K562 (cell line): ENCODE measurements at regions not wholly inside any gene's neighbourhood (a gene's known extent, or its start where the extent isn't known, plus 50 kb on each side); places are given as distances from the start of the nearest gene placed in this dataset.

Experiments
- CTCF ChIP-seq, 3 experiments: IDR thresholded peaks in 2 of 3; conservative IDR thresholded peaks in 1 of 3; 2 replicates each; pipeline ENCODE4 v1.5.1; 2011 to 2012; ENCODE audit warnings: low read length in 3 of 3, mild to moderate bottlenecking in 3 of 3, control low read depth in 2 of 3, improper control_type of control experiment in 1 of 3, inconsistent platforms in 1 of 3, low read depth in 1 of 3, mixed read lengths in 1 of 3, moderate library complexity in 1 of 3; ENCODE audit not compliant: insufficient read depth in 2 of 3
- FOXK1 ChIP-seq: sonication (generic); formaldehyde crosslinking; IDR thresholded peaks from 2 replicates; pipeline ENCODE4 v1.8.0; 2022; ENCODE audit warnings: missing genetic modification reagents, mild to moderate bottlenecking, borderline replicate concordance
- HCFC1 ChIP-seq: IDR thresholded peaks from 2 replicates; pipeline ENCODE4 v1.6.1; 2012; ENCODE audit warnings: low read depth, low read length, improper control_type of control experiment
- KDM2B ChIP-seq: fragments of 250-450 bp; sonication (Bioruptor Pico); IDR thresholded peaks from 2 replicates; pipeline ENCODE4 v1.8.0; 2021; ENCODE audit warnings: mild to moderate bottlenecking, moderate library complexity
- MYC ChIP-seq, 2 experiments: fragments of 250-450 bp in 1 of 2; sonication (Bioruptor Pico) in 1 of 2; IDR thresholded peaks; 2 replicates each; pipeline versions ENCODE4 v1.5.1 to v1.6.1; 2012 to 2021; ENCODE audit warnings: low read depth in 2 of 2, borderline replicate concordance in 1 of 2, improper control_type of control experiment in 1 of 2, low read length in 1 of 2, mild to moderate bottlenecking in 1 of 2, moderate library complexity in 1 of 2
- NCOA2 ChIP-seq, 2 experiments: fragments of 450-650 bp; IDR thresholded peaks; 2 replicates each; pipeline ENCODE4 v1.6.1; 2018; ENCODE audit warnings: mild to moderate bottlenecking in 2 of 2, moderate library complexity in 1 of 2; ENCODE audit not compliant: partially characterized antibody in 2 of 2
- TRIM24 ChIP-seq, 2 experiments: fragments of 450-650 bp; IDR thresholded peaks; 2 replicates each; pipeline ENCODE4 v1.6.1; 2016
- TSHZ1 ChIP-seq: fragments of 250-450 bp; sonication (Bioruptor Pico); IDR thresholded peaks from 2 replicates; pipeline ENCODE4 v1.4.0; 2020; ENCODE audit warnings: mild to moderate bottlenecking, moderate library complexity
- ZBTB33 ChIP-seq: sonication (generic); formaldehyde crosslinking; IDR thresholded peaks from 2 replicates; pipeline ENCODE4 v1.8.1; 2023; ENCODE audit warnings: mild to moderate bottlenecking, missing genetic modification reagents
- ZBTB8A ChIP-seq: fragments of 450-650 bp; IDR thresholded peaks from 2 replicates; pipeline ENCODE4 v1.6.1; 2018; ENCODE audit warnings: mild to moderate bottlenecking, moderate library complexity; ENCODE audit not compliant: partially characterized antibody
- ZNF740 ChIP-seq, 3 experiments: fragments of 200-800 bp in 1 of 3; sonication (Bioruptor generic) in 1 of 3; sonication (generic) in 1 of 3; formaldehyde crosslinking in 1 of 3; IDR thresholded peaks; 2 replicates each; pipeline versions ENCODE4 v1.6.1 to v1.8.0; 2016 to 2022; ENCODE audit warnings: mild to moderate bottlenecking in 2 of 3, missing compliant biosample characterization in 2 of 3, missing genetic modification characterization in 2 of 3, missing genetic modification reagents in 1 of 3

GRCh38 chrX:36803151-36803550, 205.0 kb upstream of the FAM47C start:
- no peak for TF ChIP-seq ZNF740 (CRISPR knock-in tag; IDR thresholded peaks at IDR 0.05)
- no peak for TF ChIP-seq ZNF740 (tag; IDR thresholded peaks at IDR 0.05)
- no peak for TF ChIP-seq TSHZ1 (CRISPR knock-in tag)
- TF ChIP-seq CTCF (IDR thresholded peaks at IDR 0.05 in 2 of 3, conservative IDR thresholded peaks at IDR 0.05 in 1 of 3; ENCODE audit: insufficient read depth in 2 of 3, low read depth in 1 of 3, low read length in 3 of 3): no peak
- no peak for TF ChIP-seq NCOA2 (IDR thresholded peaks at IDR 0.05; ENCODE audit: partially characterized antibody in 2 of 2)
- no peak for TF ChIP-seq TRIM24 (IDR thresholded peaks at IDR 0.05)
- no peak for TF ChIP-seq FOXK1
- TF ChIP-seq ZBTB8A: no peak
- TF ChIP-seq HCFC1: no peak
- TF ChIP-seq ZBTB33 (CRISPR knock-in tag): no peak
- no peak for TF ChIP-seq KDM2B (CRISPR knock-in tag)
- no peak for TF ChIP-seq MYC (IDR thresholded peaks at IDR 0.05; ENCODE audit: low read depth, low read length)
- TF ChIP-seq MYC (CRISPR knock-in tag; IDR thresholded peaks at IDR 0.05; ENCODE audit: borderline replicate concordance, low read depth): no peak
